ENCODE measurements at regions not wholly inside any gene's neighbourhood (a gene's known extent, or its start where the extent isn't known, plus 50 kb on each side); places are given as distances from the start of the nearest gene placed in this dataset.

DNA sequence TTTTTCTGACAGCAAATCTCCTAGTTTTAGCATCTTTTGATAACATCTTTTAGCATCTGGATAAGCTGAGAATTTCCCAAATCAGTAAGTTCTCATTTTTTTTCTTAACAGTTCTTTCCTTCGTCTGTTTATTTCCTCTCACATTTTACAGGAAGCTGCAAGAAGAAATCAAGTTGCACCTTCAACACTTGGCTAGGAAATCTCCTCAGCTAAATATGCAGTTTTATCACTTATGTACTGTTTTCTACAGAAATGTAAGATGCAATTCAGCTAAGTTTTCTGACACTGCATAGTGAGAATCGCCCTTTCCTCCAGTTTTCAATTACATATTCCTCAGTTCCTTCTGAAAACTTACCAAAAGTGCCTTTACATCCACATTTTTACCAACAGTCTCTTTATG is 59.0 kb upstream of the MSX2 start:
- no peak for DNase-seq

DNA sequence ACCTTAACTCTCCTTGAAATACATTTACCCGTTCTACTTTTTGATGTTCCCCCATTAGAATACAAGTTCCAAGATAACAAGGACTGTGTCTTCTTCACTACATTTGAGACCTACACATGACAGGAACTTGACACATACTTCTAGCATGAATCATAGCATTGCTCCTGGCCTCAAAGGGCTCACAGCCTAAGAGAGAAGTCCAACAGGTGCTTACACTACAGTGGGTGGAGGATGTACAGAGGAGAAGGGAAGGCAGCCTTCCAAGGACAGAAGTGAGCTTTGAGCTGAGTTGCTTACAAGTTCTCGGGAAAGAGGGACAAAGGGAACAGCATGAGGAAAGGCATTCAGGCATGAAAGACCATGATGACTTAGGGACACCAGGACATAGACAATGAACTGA is 56.9 kb upstream of the MSX2 start:
- no peak for DNase-seq

- no peak for DNase-seq
Measured at GRCh38 chr5:174668349-174668748, 56.0 kb upstream of the MSX2 start.

Data from NCI-H510A (cell line).